HEK293T (cell line): ENCODE measurements at regions not wholly inside any gene's neighbourhood (a gene's known extent, or its start where the extent isn't known, plus 50 kb on each side); places are given as distances from the start of the nearest gene placed in this dataset.

Source experiments
- CTCF ChIA-PET: fragments of 350-600 bp; formaldehyde crosslinking; extraction: SDS; loops from one replicate; lab custom pipeline; 2021; ENCODE audit warnings: antibody characterized with exemption, inconsistent platforms; lab: Yijun Ruan, JAX
- POLR2A ChIA-PET: fragments of 350-600 bp; formaldehyde crosslinking; extraction: SDS; loops from one replicate; lab custom pipeline; 2020; ENCODE audit warnings: antibody characterized with exemption, inconsistent platforms; lab: Yijun Ruan, JAX
- DNase-seq: peaks from one replicate; pipeline ENCODE4 v3.0.0; 2012; ENCODE audit warnings: mixed read lengths; ENCODE audit errors: extremely low spot score
- ARNT ChIP-seq: fragments of 450-650 bp; IDR thresholded peaks from 2 replicates; pipeline ENCODE4 v1.6.1; 2017; ENCODE audit warnings: mild to moderate bottlenecking
- BHLHE40 ChIP-seq: fragments of 450-650 bp; IDR thresholded peaks from 2 replicates; pipeline ENCODE4 v1.6.1; 2016; ENCODE audit warnings: mild to moderate bottlenecking, moderate library complexity, borderline replicate concordance
- CTBP1 ChIP-seq: fragments of 450-650 bp; IDR thresholded peaks from 2 replicates; pipeline ENCODE4 v1.6.1; 2016; ENCODE audit warnings: borderline replicate concordance
- ELF4 ChIP-seq: fragments of 450-650 bp; IDR thresholded peaks from 2 replicates; pipeline ENCODE4 v1.6.1; 2017; ENCODE audit warnings: antibody characterized with exemption
- FOXA1 ChIP-seq: fragments of 450-650 bp; IDR thresholded peaks from 2 replicates; pipeline ENCODE4 v1.6.1; 2016; ENCODE audit warnings: mild to moderate bottlenecking
- FOXK2 ChIP-seq: fragments of 450-650 bp; IDR thresholded peaks from 2 replicates; pipeline ENCODE4 v1.6.1; 2016; ENCODE audit warnings: mild to moderate bottlenecking
- FOXM1 ChIP-seq: fragments of 450-650 bp; IDR thresholded peaks from 2 replicates; pipeline ENCODE4 v1.6.1; 2017; ENCODE audit warnings: mild to moderate bottlenecking, borderline replicate concordance
- HDGF ChIP-seq: fragments of 450-650 bp; IDR thresholded peaks from 2 replicates; pipeline ENCODE4 v1.6.1; 2017; ENCODE audit warnings: antibody characterized with exemption, borderline replicate concordance
- L3MBTL2 ChIP-seq: fragments of 450-650 bp; conservative IDR thresholded peaks from 2 replicates; pipeline ENCODE4 v1.6.1; 2016; ENCODE audit warnings: mild to moderate bottlenecking
- LEF1 ChIP-seq: fragments of 450-650 bp; IDR thresholded peaks from 2 replicates; pipeline ENCODE4 v1.6.1; 2017; ENCODE audit warnings: mild to moderate bottlenecking, borderline replicate concordance
- NFRKB ChIP-seq: fragments of 450-650 bp; IDR thresholded peaks from 2 replicates; pipeline ENCODE4 v1.6.1; 2016; ENCODE audit warnings: mild to moderate bottlenecking, moderate library complexity
- SP1 ChIP-seq: fragments of 450-650 bp; IDR thresholded peaks from 2 replicates; pipeline ENCODE4 v1.6.1; 2017
- SUZ12 ChIP-seq: fragments of 450-650 bp; IDR thresholded peaks from 2 replicates; pipeline ENCODE4 v1.6.1; 2016; ENCODE audit warnings: mild to moderate bottlenecking
- TARDBP ChIP-seq: fragments of 450-650 bp; IDR thresholded peaks from 2 replicates; pipeline ENCODE4 v1.6.1; 2016
- ZNF384 ChIP-seq: fragments of 450-650 bp; IDR thresholded peaks from 2 replicates; pipeline ENCODE4 v1.6.1; 2016
- TF ChIP-seq, protein P1 (sequence below): fragments of 450-650 bp; IDR thresholded peaks from 2 replicates; pipeline ENCODE4 v1.6.1; 2016

DNA sequence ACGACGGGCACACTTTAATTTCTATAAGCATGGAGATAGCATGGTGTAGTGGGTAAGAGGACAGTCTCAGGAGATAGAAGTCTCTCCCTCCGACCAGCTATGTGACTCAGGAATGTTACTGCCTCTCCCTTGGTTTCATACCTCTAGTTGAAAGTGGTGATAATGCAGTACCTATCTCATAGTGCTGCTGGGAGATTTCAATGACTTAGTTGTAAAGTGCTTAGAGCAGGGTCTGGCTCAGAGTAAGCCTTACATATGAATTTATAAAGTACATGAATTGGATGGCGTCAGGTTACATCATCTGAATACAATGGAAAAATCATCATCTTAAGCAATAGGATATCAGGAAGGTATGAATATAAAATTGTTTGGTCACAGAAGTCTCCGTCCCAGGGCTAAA lies 952.8 kb upstream of the EDIL3 start:
- no peak for TF ChIP-seq ZNF384
- no peak for TF ChIP-seq FOXM1
- TF ChIP-seq, protein P1, sequence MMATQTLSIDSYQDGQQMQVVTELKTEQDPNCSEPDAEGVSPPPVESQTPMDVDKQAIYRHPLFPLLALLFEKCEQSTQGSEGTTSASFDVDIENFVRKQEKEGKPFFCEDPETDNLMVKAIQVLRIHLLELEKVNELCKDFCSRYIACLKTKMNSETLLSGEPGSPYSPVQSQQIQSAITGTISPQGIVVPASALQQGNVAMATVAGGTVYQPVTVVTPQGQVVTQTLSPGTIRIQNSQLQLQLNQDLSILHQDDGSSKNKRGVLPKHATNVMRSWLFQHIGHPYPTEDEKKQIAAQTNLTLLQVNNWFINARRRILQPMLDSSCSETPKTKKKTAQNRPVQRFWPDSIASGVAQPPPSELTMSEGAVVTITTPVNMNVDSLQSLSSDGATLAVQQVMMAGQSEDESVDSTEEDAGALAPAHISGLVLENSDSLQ = no peak
- TF ChIP-seq LEF1 = no peak
- no peak for TF ChIP-seq NFRKB
- no peak for TF ChIP-seq BHLHE40
- TF ChIP-seq L3MBTL2 = no peak
- no peak for TF ChIP-seq SP1
- no peak for TF ChIP-seq CTBP1
- DNase-seq = no peak
- ChIA-PET CTCF (no interaction called here), POLR2A (no interaction called here)

DNA sequence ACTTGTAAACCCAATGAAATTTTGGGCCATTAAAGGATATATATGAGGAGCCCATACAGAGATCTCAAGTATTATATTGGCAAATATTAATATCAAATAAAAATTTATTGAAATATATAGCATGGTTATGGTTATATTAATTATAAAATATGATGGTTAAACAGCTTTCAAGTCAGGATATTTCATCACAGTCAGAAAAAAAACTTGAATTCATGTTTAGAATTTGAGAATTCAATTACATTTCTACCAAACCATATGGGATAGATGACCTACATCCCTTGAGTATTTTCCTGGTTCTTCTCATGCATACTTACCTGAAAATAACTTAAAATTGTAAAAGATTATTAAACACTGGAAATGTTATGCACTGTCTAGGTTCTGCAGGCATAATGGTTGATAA lies 956.1 kb upstream of the EDIL3 start:
- ChIA-PET CTCF (no interaction called here), POLR2A (no interaction called here)
- DNase-seq = no peak
- TF ChIP-seq FOXM1 (no peak), SUZ12 (no peak), L3MBTL2 (no peak), HDGF (no peak), ZNF384 (no peak), NFRKB (no peak), TARDBP (no peak), BHLHE40 (no peak), ARNT (no peak), SP1 (no peak), CTBP1 (no peak), FOXK2 (no peak), ELF4 (no peak), LEF1 (no peak), FOXA1 (no peak)
- TF ChIP-seq, protein P1 = no peak

DNA sequence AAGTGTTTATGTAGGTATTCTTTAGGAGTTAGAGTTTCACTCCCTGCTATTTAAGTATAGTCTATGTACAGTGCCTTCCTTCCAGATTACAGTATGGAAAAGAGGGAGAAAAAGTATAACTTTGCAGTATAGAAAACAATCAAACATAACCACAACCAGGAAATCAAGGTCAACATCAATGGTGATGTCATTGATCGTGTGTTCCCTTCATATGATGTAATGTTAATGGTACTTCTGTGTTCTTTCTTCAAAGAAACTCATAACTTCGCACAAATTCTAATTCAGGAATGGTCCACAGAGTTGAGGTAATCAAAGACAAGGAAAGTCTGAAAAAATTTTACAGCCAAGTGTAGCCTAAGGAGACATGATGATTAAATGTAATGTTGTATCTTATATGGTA lies 961.1 kb upstream of the EDIL3 start:
- TF ChIP-seq LEF1 (no peak), SP1 (no peak), FOXA1 (no peak), CTBP1 (no peak), TARDBP (no peak), ZNF384 (no peak), ELF4 (no peak), NFRKB (no peak), L3MBTL2 (no peak), FOXM1 (no peak), HDGF (no peak), FOXK2 (no peak), SUZ12 (no peak), ARNT (no peak), BHLHE40 (no peak)
- TF ChIP-seq, protein P1 = no peak
- no peak for DNase-seq
- ChIA-PET POLR2A (no interaction called here), CTCF (no interaction called here)

DNA sequence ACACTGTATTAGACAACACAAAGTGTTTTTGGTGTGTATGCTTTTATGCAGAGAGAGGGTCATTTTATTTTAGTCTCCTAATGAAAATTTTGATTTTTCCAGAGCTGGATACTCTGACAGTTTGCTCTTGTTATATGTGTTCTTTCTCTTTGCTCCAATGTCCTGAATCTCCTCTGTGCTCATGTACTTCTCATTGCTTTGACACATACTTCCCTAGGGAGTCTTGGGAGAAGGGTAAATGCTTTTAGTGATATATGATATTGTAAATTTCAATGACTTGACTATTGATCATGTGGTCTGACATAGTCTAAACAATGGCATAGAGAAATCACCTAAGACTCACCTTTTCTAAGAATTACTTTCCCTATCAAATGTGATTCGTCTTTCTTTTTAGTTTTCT lies 972.6 kb upstream of the EDIL3 start:
- TF ChIP-seq, protein P1 = no peak
- TF ChIP-seq NFRKB (no peak), BHLHE40 (no peak), FOXK2 (no peak), FOXA1 (no peak), FOXM1 (no peak), ARNT (no peak), ZNF384 (no peak), HDGF (no peak), LEF1 (no peak), SP1 (no peak), L3MBTL2 (no peak), TARDBP (no peak), CTBP1 (no peak), ELF4 (no peak), SUZ12 (no peak)
- CTCF ChIA-PET = no interaction called here
- no peak for DNase-seq
- POLR2A ChIA-PET = no interaction called here

DNA sequence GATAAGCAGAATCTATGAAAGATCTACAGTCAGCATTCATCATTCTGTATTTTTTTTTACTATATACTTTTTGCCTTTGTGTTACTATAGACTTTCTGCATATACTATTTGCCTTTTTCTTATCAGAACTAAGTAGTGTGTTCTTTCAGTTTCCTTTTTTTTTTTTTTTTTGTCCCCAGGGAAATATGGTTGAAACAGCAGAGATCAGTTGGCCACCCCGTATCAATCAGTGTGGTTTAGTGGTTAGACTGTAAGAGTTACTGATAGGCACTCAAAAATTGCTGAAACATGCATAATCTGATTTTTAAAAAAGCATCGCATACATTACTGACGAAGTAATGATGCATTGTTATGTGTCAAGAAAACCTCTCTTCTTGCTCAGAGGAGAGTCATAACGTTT lies 990.8 kb upstream of the EDIL3 start:
- no peak for DNase-seq
- ChIA-PET CTCF (interaction anchor here (0.6 kb wide), 1 partner anchor 1661 kb away, joined by 3 read pairs; no protein-coding TSS in a partner anchor), POLR2A (no interaction called here)
- TF ChIP-seq NFRKB = no peak
- TF ChIP-seq TARDBP = no peak
- TF ChIP-seq SUZ12 = no peak
- TF ChIP-seq FOXM1 = no peak
- no peak for TF ChIP-seq ARNT
- no peak for TF ChIP-seq L3MBTL2
- no peak for TF ChIP-seq FOXA1
- no peak for TF ChIP-seq BHLHE40
- TF ChIP-seq ELF4 = no peak
- no peak for TF ChIP-seq CTBP1
- no peak for TF ChIP-seq FOXK2
- no peak for TF ChIP-seq ZNF384
- no peak for TF ChIP-seq LEF1
- TF ChIP-seq HDGF = no peak
- TF ChIP-seq SP1 = no peak
- TF ChIP-seq, protein P1 = no peak
